ENCODE measurements at regions not wholly inside any gene's neighbourhood (a gene's known extent, or its start where the extent isn't known, plus 50 kb on each side); places are given as distances from the start of the nearest gene placed in this dataset.
A peak's percentile ranks its signal among the peaks of the same experiment; 100 is the strongest.
"Not testable (repeated sequence)": the region's sequence is repeated elsewhere in the genome, so short reads cannot be mapped to it uniquely, and the experiment has no call there.

DNA sequence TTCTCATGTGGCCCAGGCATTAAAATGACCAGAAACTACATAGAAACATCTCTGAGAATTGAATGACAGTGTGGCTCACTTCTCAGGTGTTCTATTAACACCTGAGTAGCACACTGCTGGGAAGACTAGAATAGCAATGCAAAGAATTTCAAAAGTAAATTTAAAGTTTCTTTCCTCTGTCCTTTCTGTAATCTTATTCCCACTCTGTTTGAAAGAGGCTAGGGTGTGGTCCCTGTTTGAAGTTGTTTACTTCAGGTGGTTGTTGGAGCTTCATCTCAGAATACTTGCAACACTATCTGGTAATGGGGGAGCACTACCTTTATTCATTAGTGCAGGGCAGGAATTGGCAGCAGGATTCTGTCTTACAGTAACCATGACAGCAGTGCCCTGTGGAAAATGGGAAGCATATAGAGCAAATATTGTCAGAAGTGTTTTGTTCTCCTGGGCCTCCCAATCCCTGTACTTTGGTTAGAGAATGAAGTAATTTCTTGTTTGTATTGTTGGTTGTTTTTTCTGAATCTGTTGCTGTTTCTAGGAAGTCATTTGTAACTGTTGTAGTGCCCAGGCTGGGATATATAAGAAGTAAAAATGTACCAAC is 1210.2 kb upstream of the ATXN8OS start:
- no peak for TF ChIP-seq CTCF (conservative IDR thresholded peaks at IDR 0.05; ENCODE audit: low read depth, low read length)
- TF ChIP-seq EZH2 (IDR thresholded peaks at IDR 0.05; ENCODE audit: low read length, unreplicated experiment) = no peak
- TF ChIP-seq EZH2phosphoT487 (IDR thresholded peaks at IDR 0.05; ENCODE audit: borderline replicate concordance, low read length) = no peak
- Histone ChIP-seq H3K9ac (ENCODE audit: low read length) (no peak overlapping the region), H3K9me2 (replicated peaks; ENCODE audit: low read length) (no peaks in the 10 kb centered on the region), H3K27ac (ENCODE audit: low read length) (no peak overlapping the region), H3K4me2 (ENCODE audit: low read length) (no peak overlapping the region), H3K27me3 (ENCODE audit: low read length) (no peaks in the 10 kb centered on the region), H3K4me1 (ENCODE audit: insufficient read depth, low read length) (no peaks in the 10 kb centered on the region), H4K20me1 (ENCODE audit: low read length) (no peaks in the 10 kb centered on the region), H3K79me2 (ENCODE audit: low read length) (no peaks in the 10 kb centered on the region), H3F3A (ENCODE audit: low read length, unreplicated experiment) (no peaks in the 10 kb centered on the region), H3K36me3 (ENCODE audit: low read depth, low read length) (no peaks in the 10 kb centered on the region), H2AFZ (ENCODE audit: low read length) (no peak overlapping the region), H3K9me3 (ENCODE audit: low read length) (no peaks in the 10 kb centered on the region), H3K4me3 (ENCODE audit: low read length) (no peak overlapping the region)
- no TSS peak for BruUV-seq (replicated peaks)
- ChIA-PET CTCF (no interaction called here), POLR2A (ENCODE audit: unreplicated experiment) (no interaction called here)
- intact Hi-C loops (cut with micrococcal nuclease) = loop anchor here (10.0 kb wide), 1 partner anchor 153 kb away; no protein-coding TSS in a partner anchor
- ATAC-seq (no peak), DNase-seq (no peak)

DNA sequence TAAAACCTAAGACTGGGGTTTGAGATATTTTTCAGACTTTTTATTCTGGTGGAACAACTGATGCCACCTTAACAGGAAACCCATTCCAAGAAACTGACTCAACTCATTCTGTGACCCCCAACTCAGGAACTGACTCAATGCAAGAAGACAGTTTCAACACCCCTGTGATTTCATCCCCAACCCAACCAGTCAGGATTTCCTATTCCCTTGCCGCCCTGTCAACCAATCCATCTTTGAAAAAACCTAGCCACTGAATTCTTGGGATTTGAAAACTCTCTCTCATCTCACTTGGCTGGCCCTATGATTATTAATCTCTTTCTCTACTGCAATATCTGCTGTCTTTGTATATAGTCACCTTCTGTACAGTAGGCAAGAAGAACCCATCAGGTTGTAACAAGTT is 1211.9 kb upstream of the ATXN8OS start:
- H3K9ac ChIP-seq (ENCODE audit: low read length) = no peak overlapping the region
- H4K20me1 ChIP-seq (ENCODE audit: low read length) = no peaks in the 10 kb centered on the region
- H3K4me3 ChIP-seq (ENCODE audit: low read length) = no peak overlapping the region
- no peaks in the 10 kb centered on the region for H3K9me3 ChIP-seq (ENCODE audit: low read length)
- TF ChIP-seq EZH2 (IDR thresholded peaks at IDR 0.05; ENCODE audit: low read length, unreplicated experiment) (no peak), EZH2phosphoT487 (IDR thresholded peaks at IDR 0.05; ENCODE audit: borderline replicate concordance, low read length) (no peak), CTCF (conservative IDR thresholded peaks at IDR 0.05; ENCODE audit: low read depth, low read length) (no peak)
- no peaks in the 10 kb centered on the region for H3K4me1 ChIP-seq (ENCODE audit: insufficient read depth, low read length)
- H3F3A ChIP-seq (ENCODE audit: low read length, unreplicated experiment) = no peaks in the 10 kb centered on the region
- no peaks in the 10 kb centered on the region for H3K9me2 ChIP-seq (replicated peaks; ENCODE audit: low read length)
- intact Hi-C loops (cut with micrococcal nuclease) = loop anchor here (10.0 kb wide), 1 partner anchor 151 kb away; no protein-coding TSS in a partner anchor
- no peaks in the 10 kb centered on the region for H3K36me3 ChIP-seq (ENCODE audit: low read depth, low read length)
- no peak overlapping the region for H3K4me2 ChIP-seq (ENCODE audit: low read length)
- no peak for ATAC-seq
- POLR2A ChIA-PET (ENCODE audit: unreplicated experiment) = no interaction called here
- no peaks in the 10 kb centered on the region for H3K27me3 ChIP-seq (ENCODE audit: low read length)
- H3K27ac ChIP-seq (ENCODE audit: low read length) = no peak overlapping the region
- no peaks in the 10 kb centered on the region for H3K79me2 ChIP-seq (ENCODE audit: low read length)
- CTCF ChIA-PET = no interaction called here
- DNase-seq = no peak
- BruUV-seq (replicated peaks) = no TSS peak
- H2AFZ ChIP-seq (ENCODE audit: low read length) = no peak overlapping the region

GRCh38 chr13:68893721-68894120 is 1213.9 kb upstream of the ATXN8OS start:
- H3F3A ChIP-seq (ENCODE audit: low read length, unreplicated experiment); H3K9me2 ChIP-seq (replicated peaks; ENCODE audit: low read length); H3K4me3 ChIP-seq (ENCODE audit: low read length); POLR2A ChIA-PET (ENCODE audit: unreplicated experiment); H3K27me3 ChIP-seq (ENCODE audit: low read length); H3K79me2 ChIP-seq (ENCODE audit: low read length); CTCF ChIA-PET; H3K4me1 ChIP-seq (ENCODE audit: insufficient read depth, low read length); H3K9ac ChIP-seq (ENCODE audit: low read length); H2AFZ ChIP-seq (ENCODE audit: low read length); H3K36me3 ChIP-seq (ENCODE audit: low read depth, low read length); H4K20me1 ChIP-seq (ENCODE audit: low read length); H3K27ac ChIP-seq (ENCODE audit: low read length); BruUV-seq (replicated peaks); H3K9me3 ChIP-seq (ENCODE audit: low read length); ATAC-seq; H3K4me2 ChIP-seq (ENCODE audit: low read length): not testable (repeated sequence)
- DNase-seq = peak; percentile 14
- intact Hi-C loops (cut with micrococcal nuclease) = loop anchor here (10.0 kb wide), 1 partner anchor 149 kb away; no protein-coding TSS in a partner anchor

GRCh38 chr13:68892596-68892995 is 1215.0 kb upstream of the ATXN8OS start:
- POLR2A ChIA-PET (ENCODE audit: unreplicated experiment); H3K36me3 ChIP-seq (ENCODE audit: low read depth, low read length); H3K4me2 ChIP-seq (ENCODE audit: low read length); H2AFZ ChIP-seq (ENCODE audit: low read length); H3K4me3 ChIP-seq (ENCODE audit: low read length); H3K9me3 ChIP-seq (ENCODE audit: low read length); H3K9ac ChIP-seq (ENCODE audit: low read length); H3K27ac ChIP-seq (ENCODE audit: low read length); H3F3A ChIP-seq (ENCODE audit: low read length, unreplicated experiment); H4K20me1 ChIP-seq (ENCODE audit: low read length); DNase-seq; H3K4me1 ChIP-seq (ENCODE audit: insufficient read depth, low read length); BruUV-seq (replicated peaks); H3K79me2 ChIP-seq (ENCODE audit: low read length); ATAC-seq; H3K9me2 ChIP-seq (replicated peaks; ENCODE audit: low read length); H3K27me3 ChIP-seq (ENCODE audit: low read length); CTCF ChIA-PET: not testable (repeated sequence)
- intact Hi-C loops (cut with micrococcal nuclease) = loop anchor here (10.0 kb wide), 1 partner anchor 148 kb away; no protein-coding TSS in a partner anchor

- BruUV-seq (replicated peaks); ATAC-seq; H3K9ac ChIP-seq (ENCODE audit: low read length); H3K27me3 ChIP-seq (ENCODE audit: low read length); H4K20me1 ChIP-seq (ENCODE audit: low read length); H2AFZ ChIP-seq (ENCODE audit: low read length); H3K9me3 ChIP-seq (ENCODE audit: low read length); H3K4me2 ChIP-seq (ENCODE audit: low read length); H3K4me3 ChIP-seq (ENCODE audit: low read length); H3K79me2 ChIP-seq (ENCODE audit: low read length); H3K9me2 ChIP-seq (replicated peaks; ENCODE audit: low read length); H3K4me1 ChIP-seq (ENCODE audit: insufficient read depth, low read length); H3K27ac ChIP-seq (ENCODE audit: low read length); CTCF ChIA-PET; H3F3A ChIP-seq (ENCODE audit: low read length, unreplicated experiment); POLR2A ChIA-PET (ENCODE audit: unreplicated experiment); DNase-seq; H3K36me3 ChIP-seq (ENCODE audit: low read depth, low read length): not testable (repeated sequence)
- intact Hi-C loops (cut with micrococcal nuclease) = loop anchor here (10.0 kb wide), 1 partner anchor 145 kb away; no protein-coding TSS in a partner anchor
Measured at GRCh38 chr13:68890101-68890500, 1217.5 kb upstream of the ATXN8OS start.

All from PC-3 (cell line).